ENCODE measurements at regions not wholly inside any gene's neighbourhood (a gene's known extent, or its start where the extent isn't known, plus 50 kb on each side); places are given as distances from the start of the nearest gene placed in this dataset.

DNA sequence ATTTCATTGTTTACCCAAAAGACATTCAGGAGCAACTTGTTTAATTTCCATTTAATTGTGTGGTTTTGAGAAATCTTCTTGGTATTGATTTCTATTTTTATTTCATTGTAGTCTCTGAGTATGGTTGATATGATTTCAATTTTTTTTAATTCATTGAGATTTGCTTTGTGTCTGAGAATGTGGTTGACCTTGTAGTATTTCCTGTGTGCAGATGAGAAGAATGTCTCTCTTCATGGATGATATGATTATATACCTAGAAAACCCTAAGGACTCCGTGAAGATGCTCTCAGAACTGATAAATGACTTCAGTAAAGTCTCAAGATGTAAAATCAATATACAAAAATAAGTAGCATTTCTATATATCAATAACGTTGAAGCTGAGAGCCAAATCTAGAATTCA lies 202.4 kb upstream of the CDH9 start:
- no peak for DNase-seq (ENCODE audit: low spot score)
- TF ChIP-seq, protein P1, sequence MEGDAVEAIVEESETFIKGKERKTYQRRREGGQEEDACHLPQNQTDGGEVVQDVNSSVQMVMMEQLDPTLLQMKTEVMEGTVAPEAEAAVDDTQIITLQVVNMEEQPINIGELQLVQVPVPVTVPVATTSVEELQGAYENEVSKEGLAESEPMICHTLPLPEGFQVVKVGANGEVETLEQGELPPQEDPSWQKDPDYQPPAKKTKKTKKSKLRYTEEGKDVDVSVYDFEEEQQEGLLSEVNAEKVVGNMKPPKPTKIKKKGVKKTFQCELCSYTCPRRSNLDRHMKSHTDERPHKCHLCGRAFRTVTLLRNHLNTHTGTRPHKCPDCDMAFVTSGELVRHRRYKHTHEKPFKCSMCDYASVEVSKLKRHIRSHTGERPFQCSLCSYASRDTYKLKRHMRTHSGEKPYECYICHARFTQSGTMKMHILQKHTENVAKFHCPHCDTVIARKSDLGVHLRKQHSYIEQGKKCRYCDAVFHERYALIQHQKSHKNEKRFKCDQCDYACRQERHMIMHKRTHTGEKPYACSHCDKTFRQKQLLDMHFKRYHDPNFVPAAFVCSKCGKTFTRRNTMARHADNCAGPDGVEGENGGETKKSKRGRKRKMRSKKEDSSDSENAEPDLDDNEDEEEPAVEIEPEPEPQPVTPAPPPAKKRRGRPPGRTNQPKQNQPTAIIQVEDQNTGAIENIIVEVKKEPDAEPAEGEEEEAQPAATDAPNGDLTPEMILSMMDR (IDR thresholded peaks at IDR 0.05), result no peak
- no peak overlapping the region for H3K27ac ChIP-seq

DNA sequence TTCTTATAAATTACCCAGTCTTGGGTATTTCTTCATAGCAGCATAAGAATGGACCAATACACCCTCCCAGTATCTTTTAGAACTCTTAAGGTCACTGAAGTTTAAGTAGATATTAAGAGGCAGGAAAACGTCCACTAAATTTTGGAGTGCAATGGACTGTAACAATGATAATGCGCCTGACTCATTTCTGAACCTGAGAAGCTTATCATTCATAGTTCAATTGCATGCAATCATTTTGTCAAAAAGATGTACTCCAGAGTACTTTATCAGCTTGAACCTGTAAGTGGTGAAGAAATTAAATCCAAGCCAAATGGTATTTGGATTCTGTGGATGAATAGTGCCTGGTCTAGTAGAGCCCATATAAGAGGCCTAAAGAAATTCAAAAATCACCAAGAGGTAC lies 196.5 kb upstream of the CDH9 start:
- no peaks in the 10 kb centered on the region for H3K27me3 ChIP-seq (replicated peaks; ENCODE audit: insufficient read depth)

More for the DNA sequence above, 202.4 kb upstream of the CDH9 start:
- H3K4me3 ChIP-seq, result no peak overlapping the region
- no peaks in the 10 kb centered on the region for H3K27me3 ChIP-seq (replicated peaks; ENCODE audit: insufficient read depth)
- H3K4me1 ChIP-seq (ENCODE audit: control insufficient read depth in 1 of 2, low read depth in 2 of 2), result no peaks in the 10 kb centered on the region
- no peak for ATAC-seq (ENCODE audit: insufficient number of reproducible peaks, low FRiP score, low read depth)
- no peaks in the 10 kb centered on the region for H3K36me3 ChIP-seq
- H3K9me3 ChIP-seq, result no peaks in the 10 kb centered on the region

DNA sequence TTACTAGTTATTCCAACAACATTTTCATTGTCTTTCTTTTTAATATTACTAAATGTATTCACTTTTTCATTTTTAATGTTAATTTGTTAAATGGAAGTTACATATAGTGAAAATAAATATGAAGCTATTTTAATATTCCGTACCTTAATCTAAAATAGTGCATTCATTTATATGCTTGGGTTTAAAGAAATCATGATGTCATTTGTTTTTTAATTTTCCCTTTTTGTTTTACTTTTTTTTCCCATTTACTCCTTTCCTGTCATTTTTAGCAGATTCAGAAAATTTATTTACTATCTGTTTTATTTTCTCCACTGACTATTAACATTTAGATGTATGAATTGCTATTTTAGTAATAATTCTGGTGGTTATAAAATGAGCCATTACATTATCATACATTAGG lies 183.0 kb upstream of the CDH9 start:
- Histone ChIP-seq H3K4me1 (ENCODE audit: control insufficient read depth in 1 of 2, low read depth in 2 of 2) (no peaks in the 10 kb centered on the region), H3K9me3 (no peaks in the 10 kb centered on the region), H3K4me3 (no peak overlapping the region), H3K36me3 (no peaks in the 10 kb centered on the region), H3K27me3 (replicated peaks; ENCODE audit: insufficient read depth) (no peaks in the 10 kb centered on the region), H3K27ac (no peak overlapping the region)
- DNase-seq (ENCODE audit: low spot score), result no peak
- TF ChIP-seq, protein P1 (IDR thresholded peaks at IDR 0.05), result no peak
- ATAC-seq (ENCODE audit: insufficient number of reproducible peaks, low FRiP score, low read depth), result no peak

More for the DNA sequence above, 196.5 kb upstream of the CDH9 start:
- Histone ChIP-seq H3K4me3 (no peak overlapping the region), H3K27ac (no peak overlapping the region), H3K4me1 (ENCODE audit: control insufficient read depth in 1 of 2, low read depth in 2 of 2) (no peaks in the 10 kb centered on the region), H3K9me3 (no peaks in the 10 kb centered on the region), H3K36me3 (no peaks in the 10 kb centered on the region)
- no peak for ATAC-seq (ENCODE audit: insufficient number of reproducible peaks, low FRiP score, low read depth)
- no peak for DNase-seq (ENCODE audit: low spot score)
- TF ChIP-seq, protein P1 (IDR thresholded peaks at IDR 0.05), result no peak

GRCh38 chr5:27220752-27221151 lies 182.4 kb upstream of the CDH9 start:
- no peak overlapping the region for H3K27ac ChIP-seq
- no peaks in the 10 kb centered on the region for H3K36me3 ChIP-seq
- H3K4me1 ChIP-seq (ENCODE audit: control insufficient read depth in 1 of 2, low read depth in 2 of 2), result no peaks in the 10 kb centered on the region
- TF ChIP-seq, protein P1 (IDR thresholded peaks at IDR 0.05), result no peak
- ATAC-seq (ENCODE audit: insufficient number of reproducible peaks, low FRiP score, low read depth), result no peak
- no peak overlapping the region for H3K4me3 ChIP-seq
- no peak for DNase-seq (ENCODE audit: low spot score)
- H3K27me3 ChIP-seq (replicated peaks; ENCODE audit: insufficient read depth), result no peaks in the 10 kb centered on the region
- H3K9me3 ChIP-seq, result no peaks in the 10 kb centered on the region

DNA sequence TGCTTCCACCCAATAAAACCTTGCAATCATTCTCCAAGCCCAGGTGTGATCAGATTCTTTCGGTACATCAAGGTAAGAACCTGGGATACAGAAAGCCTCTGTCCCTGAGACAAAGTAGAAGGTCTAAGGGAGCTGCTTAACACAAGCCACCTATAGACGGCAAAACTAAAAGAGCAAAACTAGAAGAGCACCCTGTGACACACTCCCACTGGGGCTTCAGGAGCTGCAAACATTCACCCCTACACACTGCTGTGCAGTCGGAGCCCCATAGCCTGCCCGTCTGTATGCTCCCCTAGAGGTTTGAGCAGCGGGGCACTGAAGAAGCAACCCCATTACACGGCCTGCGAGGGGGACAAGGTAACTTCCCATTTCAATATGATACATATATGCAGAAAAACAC lies 179.6 kb upstream of the CDH9 start:
- no peak for DNase-seq (ENCODE audit: low spot score)

More for the DNA sequence above, 179.6 kb upstream of the CDH9 start:
- H3K27ac ChIP-seq, result no peak overlapping the region
- no peak for ATAC-seq (ENCODE audit: insufficient number of reproducible peaks, low FRiP score, low read depth)
- no peaks in the 10 kb centered on the region for H3K4me1 ChIP-seq (ENCODE audit: control insufficient read depth in 1 of 2, low read depth in 2 of 2)
- no peaks in the 10 kb centered on the region for H3K27me3 ChIP-seq (replicated peaks; ENCODE audit: insufficient read depth)
- TF ChIP-seq, protein P1 (IDR thresholded peaks at IDR 0.05), result no peak
- no peaks in the 10 kb centered on the region for H3K36me3 ChIP-seq
- H3K4me3 ChIP-seq, result no peak overlapping the region
- H3K9me3 ChIP-seq, result no peaks in the 10 kb centered on the region
